A673 (cell line): ENCODE measurements at regions not wholly inside any gene's neighbourhood (a gene's known extent, or its start where the extent isn't known, plus 50 kb on each side); places are given as distances from the start of the nearest gene placed in this dataset.

Experiments
- BruUV-seq: library from RNA; stranded (reverse); fragments of 400-500 nt; replicated peaks from 2 replicates; lab custom pipeline; 2021; lab: Mats Ljungman, UMichigan
- CTCF ChIA-PET: fragments of 300-600 bp; sonication (Branson Sonifier 250); formaldehyde crosslinking; loops from one replicate; lab custom pipeline; 2022; ENCODE audit warnings: antibody characterized with exemption; lab: Charles Lee
- POLR2A ChIA-PET: fragments of 300-600 bp; sonication (Branson Sonifier 250); formaldehyde crosslinking; loops from one replicate; lab custom pipeline; 2022; ENCODE audit warnings: antibody characterized with exemption; ENCODE audit not compliant: low non-redundant PET; lab: Charles Lee
- DNase-seq: peaks from one replicate; pipeline ENCODE4 v3.0.0-alpha.2; 2015; ENCODE audit warnings: low spot score
- H3K27ac ChIP-seq: fragments of 200-600 bp; sonication (generic); 2 replicates; pipeline ENCODE4 v1.5.1; 2016; ENCODE audit warnings: mixed run types, low read depth, mild to moderate bottlenecking, mixed read lengths, antibody characterized with exemption, low read length; ENCODE audit not compliant: poor library complexity, severe bottlenecking
- H3K27me3 ChIP-seq: fragments of 200-600 bp; sonication (generic); replicated peaks from 2 replicates; pipeline ENCODE4 v1.6.1; 2017; ENCODE audit warnings: mixed run types, low read depth, mild to moderate bottlenecking, mixed read lengths, antibody characterized with exemption, low read length; ENCODE audit not compliant: insufficient read depth, poor library complexity
- H3K36me3 ChIP-seq: fragments of 200-600 bp; sonication (generic); 2 replicates; pipeline ENCODE4 v1.6.1; 2016; ENCODE audit warnings: mixed run types, mild to moderate bottlenecking, mixed read lengths, antibody characterized with exemption, low read length; ENCODE audit not compliant: insufficient read depth, poor library complexity, severe bottlenecking
- H3K4me1 ChIP-seq: fragments of 200-600 bp; sonication (generic); 2 replicates; pipeline ENCODE4 v1.6.1; 2017; ENCODE audit warnings: mixed run types, mild to moderate bottlenecking, mixed read lengths, antibody characterized with exemption, low read length; ENCODE audit not compliant: insufficient read depth, poor library complexity, severe bottlenecking
- H3K4me3 ChIP-seq: fragments of 200-600 bp; sonication (generic); 2 replicates; pipeline ENCODE4 v1.5.1; 2016; ENCODE audit warnings: low read depth, mixed run types, mild to moderate bottlenecking, mixed read lengths, low read length; ENCODE audit not compliant: poor library complexity, severe bottlenecking
- H3K9me3 ChIP-seq: fragments of 200-600 bp; sonication (generic); 2 replicates; pipeline ENCODE4 v1.6.1; 2016; ENCODE audit warnings: mixed run types, low read depth, mild to moderate bottlenecking, mixed read lengths, antibody characterized with exemption, low read length; ENCODE audit not compliant: poor library complexity, severe bottlenecking
- CTCF ChIP-seq: fragments of 300-800, 200-600 bp; sonication (generic); conservative IDR thresholded peaks from 2 replicates; pipeline ENCODE4 v1.5.1; 2017; ENCODE audit warnings: low read depth, mild to moderate bottlenecking, antibody characterized with exemption, low read length, moderate library complexity, mixed read lengths
- EZH2 ChIP-seq: fragments of 200-600 bp; sonication (generic); IDR thresholded peaks from 2 replicates; pipeline ENCODE4 v1.6.1; 2017; ENCODE audit warnings: borderline replicate concordance, low read depth, mild to moderate bottlenecking, mixed read lengths, antibody characterized with exemption, low read length; ENCODE audit not compliant: poor library complexity, severe bottlenecking
- intact Hi-C: fragments of 100-400 bp; cut with micrococcal nuclease; formaldehyde crosslinking; loops from one replicate; pipeline ENCODE4 v1.10.0; 2022; ENCODE audit not compliant: unreplicated experiment

DNA sequence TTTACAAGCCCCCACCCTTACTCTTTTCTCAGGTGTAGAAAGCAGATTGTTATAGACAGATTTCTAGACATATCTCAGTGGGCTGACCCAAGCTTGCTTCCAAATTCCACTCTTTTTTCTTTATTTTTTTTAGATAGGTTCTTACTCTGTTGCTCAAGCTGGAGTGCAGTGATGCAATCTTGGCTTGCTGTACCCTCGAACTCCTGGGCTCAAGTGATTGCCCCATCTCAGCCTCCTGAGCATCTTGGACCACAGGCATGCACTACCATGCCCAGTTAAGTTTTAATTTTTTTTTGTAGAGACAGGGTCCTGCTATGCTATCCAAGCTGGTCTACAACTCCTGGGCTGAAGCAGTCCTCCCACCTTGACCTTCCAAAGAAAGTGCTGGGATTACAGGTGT lies 53.5 kb upstream of the ADAMTS9 start:
- intact Hi-C loops, result no loop called here

DNA sequence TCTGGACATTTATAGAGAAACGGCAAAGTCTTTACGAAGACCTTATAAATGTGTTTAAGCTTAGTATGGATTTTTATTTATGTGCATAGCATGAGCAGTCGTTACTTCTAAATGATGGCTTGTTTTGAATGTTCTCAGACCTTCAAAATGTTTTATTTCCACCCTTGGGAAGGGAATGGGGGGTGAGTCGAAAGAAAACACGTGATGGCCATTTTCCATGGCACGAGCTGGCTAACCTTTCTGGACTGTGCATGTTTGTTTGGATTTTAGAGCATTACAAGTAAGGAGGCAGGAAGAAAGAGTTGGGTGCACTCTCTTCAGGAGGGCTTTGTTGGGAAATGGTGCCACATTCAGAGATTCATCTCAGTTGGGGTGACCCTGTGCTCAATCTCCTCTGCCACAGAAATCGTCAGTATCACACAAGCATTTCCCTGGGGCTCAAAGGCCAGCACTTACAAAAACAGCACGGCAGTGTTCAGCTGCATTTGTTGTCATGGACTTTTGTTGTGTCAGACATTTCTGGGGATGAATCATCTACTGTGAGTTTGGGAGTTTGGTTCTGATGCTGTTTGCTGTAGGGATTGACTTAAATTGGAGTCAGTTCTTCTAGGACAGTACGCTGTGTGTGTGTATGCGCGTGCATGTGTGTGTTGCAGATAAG lies 52.3 kb upstream of the ADAMTS9 start:
- intact Hi-C loops, result no loop called here
- no peak for TF ChIP-seq EZH2
- TF ChIP-seq CTCF, result no peak
- no TSS peak for BruUV-seq
- DNase-seq, result no peak
- Histone ChIP-seq H3K4me3 (no peak overlapping the region), H3K9me3 (no peaks in the 10 kb centered on the region), H3K27me3 (no peaks in the 10 kb centered on the region), H3K27ac (no peak overlapping the region), H3K36me3 (no peaks in the 10 kb centered on the region), H3K4me1 (no peaks in the 10 kb centered on the region)
- CTCF ChIA-PET, result no interaction called here
- POLR2A ChIA-PET, result no interaction called here

More for the DNA sequence above, 53.5 kb upstream of the ADAMTS9 start:
- ChIA-PET POLR2A (no interaction called here), CTCF (no interaction called here)
- Histone ChIP-seq H3K27me3 (no peaks in the 10 kb centered on the region), H3K9me3 (no peaks in the 10 kb centered on the region), H3K27ac (no peak overlapping the region), H3K36me3 (no peaks in the 10 kb centered on the region), H3K4me1 (no peaks in the 10 kb centered on the region), H3K4me3 (no peak overlapping the region)
- no peak for DNase-seq
- BruUV-seq, result no TSS peak
- TF ChIP-seq EZH2, result no peak
- TF ChIP-seq CTCF, result no peak
